Epithelial cell of proximal tubule (primary cell): ENCODE measurements at regions not wholly inside any gene's neighbourhood (a gene's known extent, or its start where the extent isn't known, plus 50 kb on each side); places are given as distances from the start of the nearest gene placed in this dataset.

Experiments used
- DNase-seq: peaks from one replicate; pipeline ENCODE4 v3.0.0-alpha.2; 2011; ENCODE audit warnings: low read depth
- H3K4me3 ChIP-seq: 2 replicates; pipeline ENCODE4 v1.5.1; 2011; ENCODE audit warnings: low read depth, mild to moderate bottlenecking, low read length
- CTCF ChIP-seq: conservative IDR thresholded peaks from 2 replicates; pipeline ENCODE4 v1.5.1; 2012; ENCODE audit warnings: low read depth, mild to moderate bottlenecking, low read length

- no peak overlapping the region for H3K4me3 ChIP-seq
- DNase-seq, result no peak
- TF ChIP-seq CTCF, result no peak
Measured at GRCh38 chr1:8170059-8170835, 144.1 kb upstream of the ERRFI1 start.

DNA sequence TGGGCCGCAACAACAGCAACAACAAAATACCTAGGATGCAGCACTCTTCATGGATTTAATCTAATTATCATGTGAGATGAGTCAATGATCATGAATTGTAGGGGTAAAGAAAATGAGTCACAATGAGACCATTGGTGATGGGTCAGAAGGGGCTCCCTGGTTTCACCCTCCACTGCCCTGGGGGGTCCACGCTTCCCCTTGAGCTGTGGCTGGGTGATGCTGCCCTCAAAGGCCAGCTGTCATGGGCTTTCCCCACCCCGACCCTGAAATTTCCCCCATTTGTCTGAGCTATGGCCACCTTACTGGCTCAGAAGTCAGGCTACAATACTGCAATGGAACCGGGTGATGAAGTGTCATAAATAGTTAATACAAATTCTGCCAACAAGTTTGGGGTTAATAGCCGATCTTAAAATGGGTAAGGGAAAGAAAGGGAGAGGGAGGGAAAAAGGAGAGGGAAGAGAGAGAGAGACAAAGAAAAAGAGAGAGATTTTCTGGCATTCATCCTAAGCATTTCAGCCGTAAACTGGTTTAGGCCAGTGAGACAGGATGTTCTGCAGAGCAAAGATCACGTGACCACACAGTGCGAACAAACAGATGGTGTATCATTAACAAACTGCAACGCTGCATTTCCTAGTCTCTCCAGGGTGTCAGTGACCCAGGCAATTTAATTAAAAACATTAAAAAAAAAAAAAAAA lies 143.4 kb upstream of the ERRFI1 start:
- TF ChIP-seq CTCF, result no peak
- H3K4me3 ChIP-seq, result no peak overlapping the region
- peak; percentile 97 for DNase-seq

DNA sequence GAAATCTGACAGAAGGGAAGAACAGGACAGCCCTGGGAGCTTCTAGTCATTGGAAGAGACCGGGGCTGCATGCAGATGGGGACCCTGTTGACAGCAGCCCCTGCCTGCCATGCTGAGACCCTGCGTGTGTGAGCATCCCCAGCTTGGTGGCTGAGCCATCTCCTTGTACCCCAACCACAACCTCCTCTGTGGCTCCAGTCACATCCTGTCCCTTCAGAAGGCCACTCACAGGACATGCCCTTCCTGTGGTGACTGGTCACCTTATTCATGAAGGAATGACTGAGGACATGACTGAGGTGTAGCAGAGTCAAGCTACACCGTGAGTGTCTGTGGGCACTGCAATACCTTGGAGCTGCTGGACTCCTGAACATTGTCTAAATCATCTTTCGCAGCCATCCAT lies 141.8 kb upstream of the ERRFI1 start:
- no peak for TF ChIP-seq CTCF
- no peak overlapping the region for H3K4me3 ChIP-seq
- no peak for DNase-seq

- no peak for TF ChIP-seq CTCF
- H3K4me3 ChIP-seq, result no peak overlapping the region
- no peak for DNase-seq
Measured at GRCh38 chr1:8166406-8166805, 140.3 kb upstream of the ERRFI1 start.

- peak; percentile 40 for TF ChIP-seq CTCF
- DNase-seq, result no peak
- no peak overlapping the region for H3K4me3 ChIP-seq
Measured at GRCh38 chr1:8165595-8166360, 139.7 kb upstream of the ERRFI1 start.

DNA sequence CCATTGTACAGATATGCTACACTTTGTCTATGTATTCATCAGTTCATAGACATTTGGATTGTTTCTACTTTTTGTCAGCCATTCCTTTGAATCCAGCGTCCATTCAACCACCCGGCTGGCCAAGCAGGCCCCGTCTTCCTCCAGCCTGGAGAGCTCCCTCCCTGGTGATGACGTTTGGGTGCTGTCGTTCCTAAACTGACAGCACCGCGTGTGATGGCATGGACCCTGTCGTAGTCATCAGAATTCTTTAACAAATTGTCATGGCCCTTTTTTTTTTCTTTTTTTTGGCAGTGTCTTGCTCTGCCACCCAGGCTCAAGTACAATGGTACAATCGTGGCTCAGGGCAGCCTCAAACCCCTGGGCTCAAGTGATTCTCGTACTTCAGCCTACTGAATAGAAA lies 138.6 kb upstream of the ERRFI1 start:
- no peak overlapping the region for H3K4me3 ChIP-seq
- DNase-seq, result no peak
- no peak for TF ChIP-seq CTCF
